T-cell (primary cell): ENCODE measurements at regions not wholly inside any gene's neighbourhood (a gene's known extent, or its start where the extent isn't known, plus 50 kb on each side); places are given as distances from the start of the nearest gene placed in this dataset.

Source experiments
- ATAC-seq, 4 experiments: fragments of 200-7000 bp in 3 of 4; fragments of 150-1000 bp in 1 of 4; cut with Tn5 transposase; replicated peaks in 1 of 4; 1 replicate in 3 of 4; 2 replicates in 1 of 4; pipeline ENCODE4 v1.10.0; 2021; ENCODE audit warnings: moderate library complexity in 3 of 4, mild to moderate bottlenecking in 2 of 4, moderate number of reproducible peaks in 1 of 4
- CTCF ChIA-PET, 2 donors: fragments of 300-600 bp; sonication (Branson Sonifier 250); formaldehyde crosslinking; loops; one replicate each; lab custom pipeline; 2022; ENCODE audit warnings: antibody characterized with exemption in 2 of 2; lab: Charles Lee
- POLR2A ChIA-PET, 2 donors: fragments of 300-600 bp; sonication (Branson Sonifier 250); formaldehyde crosslinking; loops; one replicate each; lab custom pipeline; 2022; ENCODE audit warnings: antibody characterized with exemption in 2 of 2; lab: Charles Lee
- DNase-seq, 35 experiments: peaks; one replicate each; pipeline versions ENCODE4 v3.0.0 to v3.0.0-alpha.2; 2013 to 2023
- H3K27ac ChIP-seq: one replicate; pipeline ENCODE4 v1.5.1; 2013; ENCODE audit warnings: low read length
- H3K27me3 ChIP-seq, 2 experiments: replicated peaks in 1 of 2; 1 replicate in 1 of 2; 2 replicates in 1 of 2; pipeline versions ENCODE4 v1.6.1 to v1.7.0; 2013; ENCODE audit warnings: low read length in 1 of 2, mixed read lengths in 1 of 2; ENCODE audit not compliant: control insufficient read depth in 2 of 2, insufficient read depth in 2 of 2; ENCODE audit errors: extremely low read depth in 1 of 2
- H3K36me3 ChIP-seq, 2 donors: 1 replicate in 1 of 2; 2 replicates in 1 of 2; pipeline versions ENCODE4 v1.6.1 to v1.7.0; 2013; ENCODE audit warnings: low read length in 1 of 2; ENCODE audit not compliant: control insufficient read depth in 2 of 2, insufficient read depth in 1 of 2; ENCODE audit errors: extremely low read depth in 1 of 2
- H3K4me1 ChIP-seq, 2 experiments: 1 replicate in 1 of 2; 2 replicates in 1 of 2; pipeline versions ENCODE4 v1.6.1 to v1.7.0; 2013; ENCODE audit warnings: low read length in 2 of 2, mixed read lengths in 1 of 2; ENCODE audit not compliant: insufficient read depth in 2 of 2, control insufficient read depth in 1 of 2; ENCODE audit errors: extremely low read depth in 1 of 2
- H3K4me3 ChIP-seq, 2 donors: 1 replicate in 1 of 2; 2 replicates in 1 of 2; pipeline versions ENCODE4 v1.5.1 to v1.7.0; 2013; ENCODE audit warnings: mild to moderate bottlenecking in 2 of 2, low read length in 1 of 2, moderate library complexity in 1 of 2; ENCODE audit not compliant: control insufficient read depth in 1 of 2; ENCODE audit errors: extremely low read depth in 1 of 2
- H3K9me3 ChIP-seq: 2 replicates; pipeline ENCODE4 v1.7.0; 2013
- H3K27ac Mint-ChIP-seq, 2 donors: one replicate each; pipeline ENCODE4 v1.8.0; 2020 to 2021; ENCODE audit warnings: mild to moderate bottlenecking in 2 of 2, mixed read lengths in 2 of 2
- H3K27me3 Mint-ChIP-seq, 2 donors: one replicate each; pipeline ENCODE4 v1.8.0; 2021 to 2022; ENCODE audit warnings: mixed read lengths in 2 of 2
- H3K36me3 Mint-ChIP-seq: one replicate; pipeline ENCODE4 v1.8.0; 2021; ENCODE audit warnings: mixed read lengths
- H3K4me1 Mint-ChIP-seq, 3 donors: one replicate each; pipeline ENCODE4 v1.8.0; 2020 to 2022; ENCODE audit warnings: mixed read lengths in 3 of 3, mild to moderate bottlenecking in 1 of 3
- H3K4me3 Mint-ChIP-seq, 3 donors: one replicate each; pipeline ENCODE4 v1.8.0; 2020 to 2022; ENCODE audit warnings: mild to moderate bottlenecking in 3 of 3, mixed read lengths in 3 of 3, moderate library complexity in 3 of 3
- H3K9me3 Mint-ChIP-seq, 3 donors: one replicate each; pipeline ENCODE4 v1.8.0; 2020 to 2022; ENCODE audit warnings: mixed read lengths in 3 of 3
- WGBS: methylation state at CpG from one replicate; pipeline ENCODE4 v1.1.5; 2013; ENCODE audit warnings: missing lambda C conversion rate; ENCODE audit not compliant: insufficient coverage; 5-methylcytosine and 5-hydroxymethylcytosine counted together

- ChIA-PET POLR2A (no interaction called here), CTCF (no interaction called here)
Observed at GRCh38 chrY:8562456-8563090, 774.7 kb upstream of the TSPY4 start.

GRCh38 chrY:8564421-8564820 is 772.8 kb upstream of the TSPY4 start:
- peaks cover 0 to 1% of the 10 kb centered on the region in 2 donors for H3K27me3 Mint-ChIP-seq
- H3K27ac Mint-ChIP-seq, result no peak overlapping the region
- no peaks in the 10 kb centered on the region for H3K9me3 Mint-ChIP-seq
- ATAC-seq (no peak), DNase-seq (no peak)
- CTCF ChIA-PET, result no interaction called here
- H3K36me3 Mint-ChIP-seq, result no peaks in the 10 kb centered on the region
- Histone ChIP-seq H3K27ac (no peak overlapping the region), H3K27me3 (no peaks in the 10 kb centered on the region), H3K9me3 (no peaks in the 10 kb centered on the region), H3K4me3 (no peak overlapping the region), H3K4me1 (no peaks in the 10 kb centered on the region), H3K36me3 (no peaks in the 10 kb centered on the region)
- WGBS, result 88% methylated on average over 1 of the region's 3 CpGs
- H3K4me3 Mint-ChIP-seq, result no peak overlapping the region
- no peaks in the 10 kb centered on the region for H3K4me1 Mint-ChIP-seq
- POLR2A ChIA-PET, result no interaction called here

More at GRCh38 chrY:8562456-8563090, 774.7 kb upstream of the TSPY4 start:
- WGBS, result 67% methylated on average over 3 of the region's 8 CpGs
- H3K27ac Mint-ChIP-seq, result no peak overlapping the region
- H3K36me3 Mint-ChIP-seq, result no peaks in the 10 kb centered on the region
- H3K4me1 ChIP-seq, result no peaks in the 10 kb centered on the region
- no peak for ATAC-seq
- no peak overlapping the region for H3K27ac ChIP-seq
- H3K9me3 Mint-ChIP-seq, result no peaks in the 10 kb centered on the region
- no peak overlapping the region for H3K4me3 Mint-ChIP-seq
- H3K27me3 ChIP-seq, result no peaks in the 10 kb centered on the region
- H3K36me3 ChIP-seq, result no peaks in the 10 kb centered on the region
- H3K4me3 ChIP-seq, result no peak overlapping the region
- no peaks in the 10 kb centered on the region for H3K9me3 ChIP-seq
- H3K27me3 Mint-ChIP-seq, result peaks cover 0 to 1% of the 10 kb centered on the region in 2 donors
- no peak for DNase-seq
- H3K4me1 Mint-ChIP-seq, result no peaks in the 10 kb centered on the region

GRCh38 chrY:8566198-8566597 is 771.1 kb upstream of the TSPY4 start:
- Histone ChIP-seq H3K9me3 (no peaks in the 10 kb centered on the region), H3K27me3 (no peaks in the 10 kb centered on the region), H3K36me3 (no peaks in the 10 kb centered on the region), H3K27ac (no peak overlapping the region), H3K4me1 (no peaks in the 10 kb centered on the region), H3K4me3 (no peak overlapping the region)
- no peaks in the 10 kb centered on the region for H3K36me3 Mint-ChIP-seq
- H3K9me3 Mint-ChIP-seq, result no peaks in the 10 kb centered on the region
- ChIA-PET POLR2A (no interaction called here), CTCF (no interaction called here)
- H3K27me3 Mint-ChIP-seq, result peaks cover 0 to 1% of the 10 kb centered on the region in 2 donors
- ATAC-seq (no peak), DNase-seq (no peak)
- H3K4me1 Mint-ChIP-seq, result no peaks in the 10 kb centered on the region
- H3K4me3 Mint-ChIP-seq, result no peak overlapping the region
- WGBS, result 60% methylated on average over 1 of the region's 2 CpGs
- H3K27ac Mint-ChIP-seq, result no peak overlapping the region

- POLR2A ChIA-PET, result no interaction called here
- H3K4me3 Mint-ChIP-seq, result no peak overlapping the region
- ATAC-seq (no peak), DNase-seq (no peak)
- H3K4me1 ChIP-seq, result no peaks in the 10 kb centered on the region
- H3K4me3 ChIP-seq, result no peak overlapping the region
- no peaks in the 10 kb centered on the region for H3K27me3 ChIP-seq
- no peak overlapping the region for H3K27ac Mint-ChIP-seq
- H3K9me3 ChIP-seq, result no peaks in the 10 kb centered on the region
- no peaks in the 10 kb centered on the region for H3K9me3 Mint-ChIP-seq
- H3K4me1 Mint-ChIP-seq, result no peaks in the 10 kb centered on the region
- H3K36me3 ChIP-seq, result no peaks in the 10 kb centered on the region
- no peak overlapping the region for H3K27ac ChIP-seq
- CTCF ChIA-PET, result no interaction called here
- no peaks in the 10 kb centered on the region for H3K36me3 Mint-ChIP-seq
- no peaks in the 10 kb centered on the region for H3K27me3 Mint-ChIP-seq
Observed at GRCh38 chrY:8570384-8570783, 766.9 kb upstream of the TSPY4 start.

- Mint-ChIP-seq H3K27me3 (no peaks in the 10 kb centered on the region), H3K27ac (no peak overlapping the region), H3K36me3 (no peaks in the 10 kb centered on the region), H3K4me1 (no peaks in the 10 kb centered on the region), H3K9me3 (no peaks in the 10 kb centered on the region), H3K4me3 (no peak overlapping the region)
- Histone ChIP-seq H3K4me1 (no peaks in the 10 kb centered on the region), H3K4me3 (no peak overlapping the region), H3K9me3 (no peaks in the 10 kb centered on the region), H3K27ac (no peak overlapping the region), H3K27me3 (no peaks in the 10 kb centered on the region), H3K36me3 (no peaks in the 10 kb centered on the region)
- ATAC-seq (no peak), DNase-seq (no peak)
- CTCF ChIA-PET, result no interaction called here
- WGBS, result 80% methylated on average over 1 of the region's 2 CpGs
- POLR2A ChIA-PET, result no interaction called here
Observed at GRCh38 chrY:8572916-8573315, 764.3 kb upstream of the TSPY4 start.

- DNase-seq (no peak), ATAC-seq (no peak)
- no peaks in the 10 kb centered on the region for H3K9me3 ChIP-seq
- no peaks in the 10 kb centered on the region for H3K36me3 ChIP-seq
- H3K4me3 ChIP-seq, result no peak overlapping the region
- H3K27me3 Mint-ChIP-seq, result no peaks in the 10 kb centered on the region
- no peaks in the 10 kb centered on the region for H3K4me1 ChIP-seq
- no peak overlapping the region for H3K27ac ChIP-seq
- no peaks in the 10 kb centered on the region for H3K27me3 ChIP-seq
- no CpG with 5 or more reads among the region's 1 CpG for WGBS
- no peaks in the 10 kb centered on the region for H3K9me3 Mint-ChIP-seq
- no peaks in the 10 kb centered on the region for H3K4me1 Mint-ChIP-seq
- no peak overlapping the region for H3K4me3 Mint-ChIP-seq
- POLR2A ChIA-PET, result no interaction called here
- CTCF ChIA-PET, result no interaction called here
- no peak overlapping the region for H3K27ac Mint-ChIP-seq
- H3K36me3 Mint-ChIP-seq, result no peaks in the 10 kb centered on the region
Observed at GRCh38 chrY:8582277-8582850, 754.9 kb upstream of the TSPY4 start.

- no peak for ATAC-seq
- no peaks in the 10 kb centered on the region for H3K4me1 ChIP-seq
- H3K4me3 ChIP-seq, result no peak overlapping the region
- no peak for DNase-seq
- ChIA-PET POLR2A (no interaction called here), CTCF (no interaction called here)
- no peaks in the 10 kb centered on the region for H3K36me3 ChIP-seq
- no peaks in the 10 kb centered on the region for H3K9me3 ChIP-seq
- no peak overlapping the region for H3K27ac ChIP-seq
- 20% methylated on average over 1 of the region's 4 CpGs for WGBS
- H3K27me3 ChIP-seq, result no peaks in the 10 kb centered on the region
- no peaks in the 10 kb centered on the region for H3K4me1 Mint-ChIP-seq
- no peaks in the 10 kb centered on the region for H3K9me3 Mint-ChIP-seq
- H3K36me3 Mint-ChIP-seq, result no peaks in the 10 kb centered on the region
- no peaks in the 10 kb centered on the region for H3K27me3 Mint-ChIP-seq
- H3K4me3 Mint-ChIP-seq, result no peak overlapping the region
- H3K27ac Mint-ChIP-seq, result no peak overlapping the region
Observed at GRCh38 chrY:8583191-8583590, 754.1 kb upstream of the TSPY4 start.
